ENCODE measurements at regions not wholly inside any gene's neighbourhood (a gene's known extent, or its start where the extent isn't known, plus 50 kb on each side); places are given as distances from the start of the nearest gene placed in this dataset.

DNA sequence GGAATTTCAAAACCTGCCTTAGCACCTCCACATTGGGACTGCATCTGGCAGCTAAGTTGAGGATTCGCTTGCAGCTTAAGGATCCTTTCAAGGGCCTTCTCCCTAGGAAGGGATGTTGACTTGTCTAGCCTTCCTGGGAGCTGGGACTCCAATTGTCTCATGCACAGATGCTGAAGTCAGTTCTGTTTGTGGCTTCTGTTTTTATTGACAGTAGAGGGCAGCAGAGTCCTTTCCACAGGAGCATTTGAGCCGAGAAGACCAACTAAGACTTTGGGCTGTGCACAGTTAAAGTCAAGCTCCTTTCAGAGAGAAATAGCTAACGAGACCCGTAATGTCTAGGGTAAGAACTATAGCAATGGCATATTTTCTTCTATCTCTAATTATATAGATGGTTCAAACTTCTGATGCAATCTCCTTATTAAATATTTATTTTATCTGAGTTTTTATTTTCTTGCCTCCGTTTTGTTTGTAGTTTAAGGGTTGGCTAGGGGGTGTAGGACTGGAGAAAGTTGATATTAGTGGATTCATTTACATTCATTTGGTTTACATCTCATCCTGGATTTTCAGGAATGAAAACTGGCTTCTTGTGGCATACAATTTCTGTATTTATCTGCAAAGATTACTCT, 59.7 kb upstream of the KBTBD8 start:
- peak; percentile 62 for DNase-seq

DNA sequence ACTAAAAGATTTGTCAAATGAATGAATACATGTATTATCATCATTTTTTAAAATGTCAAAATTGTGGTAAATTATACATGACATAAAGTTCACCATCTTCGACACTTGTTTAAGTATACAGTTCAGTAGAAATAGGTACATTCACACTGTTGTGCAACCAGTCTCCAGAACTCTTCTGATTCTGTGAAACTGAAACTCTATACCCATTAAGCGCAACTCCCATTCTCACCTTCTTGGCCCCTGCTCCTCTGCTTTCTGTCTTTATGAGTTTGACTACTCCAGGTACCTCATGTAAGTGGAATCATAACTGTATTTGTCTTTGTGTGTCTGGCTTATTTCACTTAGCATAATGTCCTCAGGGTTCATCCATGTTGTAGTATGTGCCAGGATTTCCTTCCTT, 50.1 kb upstream of the KBTBD8 start:
- no peak for DNase-seq

Measured in fibroblast of skin of abdomen (primary cell).